Testis (tissue), 2 donors: ENCODE measurements at regions not wholly inside any gene's neighbourhood (a gene's known extent, or its start where the extent isn't known, plus 50 kb on each side); places are given as distances from the start of the nearest gene placed in this dataset.

Experiments
- DNase-seq: peaks from one replicate; pipeline ENCODE4 v3.0.0-alpha.2; 2019
- H3K27ac ChIP-seq, 2 donors: fragments of 200-600 bp; sonication (generic); one replicate each; pipeline ENCODE4 v1.5.1; 2019
- H3K27me3 ChIP-seq: fragments of 200-600 bp; sonication (generic); one replicate; pipeline ENCODE4 v1.5.1; 2019
- H3K36me3 ChIP-seq: fragments of 200-600 bp; sonication (generic); one replicate; pipeline ENCODE4 v1.5.1; 2017; ENCODE audit warnings: low read depth; ENCODE audit errors: missing control alignments
- H3K4me1 ChIP-seq: fragments of 200-600 bp; sonication (generic); one replicate; pipeline ENCODE4 v1.5.1; 2019
- H3K4me3 ChIP-seq, 2 donors: fragments of 200-600 bp; sonication (generic); one replicate each; pipeline ENCODE4 v1.5.1; 2017 to 2019
- H3K9me3 ChIP-seq: fragments of 200-600 bp; sonication (generic); one replicate; pipeline ENCODE4 v1.5.1; 2017
- CTCF ChIP-seq, 3 experiments: fragments of 450-650 bp in 2 of 3; fragments of 200-600 bp in 1 of 3; sonication (generic) in 1 of 3; IDR thresholded peaks; one replicate each; pipeline ENCODE4 v1.5.1; 2016 to 2019; ENCODE audit warnings: antibody characterized with exemption in 3 of 3, mild to moderate bottlenecking in 2 of 3, moderate library complexity in 1 of 3
- POLR2A ChIP-seq: fragments of 450-650 bp; IDR thresholded peaks from one replicate; pipeline ENCODE4 v1.6.1; 2017; ENCODE audit warnings: antibody characterized with exemption, mild to moderate bottlenecking, moderate library complexity
- WGBS, 2 donors: methylation state at CpG; one replicate each; pipeline ENCODE4 v1.1.5; 2018; 5-methylcytosine and 5-hydroxymethylcytosine counted together
- intact Hi-C: fragments of 100-400 bp; cut with DNase I; formaldehyde crosslinking; loops from one replicate; pipeline ENCODE4 v1.15.1; 2023; ENCODE audit warnings: low total_unique reads

GRCh38 chr22:49079027-49079725 lies 748.5 kb downstream of the BRD1 start:
- Histone ChIP-seq H3K9me3 (no peaks in the 10 kb centered on the region), H3K36me3 (no peaks in the 10 kb centered on the region), H3K27ac (no peak overlapping the region), H3K4me3 (no peak overlapping the region), H3K27me3 (no peaks in the 10 kb centered on the region), H3K4me1 (no peaks in the 10 kb centered on the region)
- TF ChIP-seq CTCF (IDR thresholded peaks at IDR 0.05) (no peak), POLR2A (no peak)
- intact Hi-C loops, result no loop called here
- WGBS, 2 donors, result 81 to 87% methylated on average over 14 to 22 of the region's 22 CpGs
- no peak for DNase-seq

GRCh38 chr22:49078076-49078710 lies 749.5 kb downstream of the BRD1 start:
- Histone ChIP-seq H3K4me1 (no peaks in the 10 kb centered on the region), H3K36me3 (no peaks in the 10 kb centered on the region), H3K27ac (no peak overlapping the region), H3K4me3 (no peak overlapping the region), H3K9me3 (no peaks in the 10 kb centered on the region), H3K27me3 (no peaks in the 10 kb centered on the region)
- intact Hi-C loops, result no loop called here
- TF ChIP-seq CTCF (IDR thresholded peaks at IDR 0.05), result no peak
- TF ChIP-seq POLR2A, result no peak
- no peak for DNase-seq
- 83 to 88% methylated on average over 22 to 26 of the region's 26 CpGs for WGBS, 2 donors

- Histone ChIP-seq H3K36me3 (no peaks in the 10 kb centered on the region), H3K4me3 (no peak overlapping the region), H3K4me1 (no peaks in the 10 kb centered on the region), H3K27ac (no peak overlapping the region), H3K27me3 (no peaks in the 10 kb centered on the region), H3K9me3 (no peaks in the 10 kb centered on the region)
- no peak for DNase-seq
- no peak for TF ChIP-seq CTCF (IDR thresholded peaks at IDR 0.05)
- no peak for TF ChIP-seq POLR2A
- intact Hi-C loops, result no loop called here
- 69 to 70% methylated on average over 8 to 11 of the region's 11 CpGs for WGBS, 2 donors
These were observed 750.1 kb downstream of the BRD1 start for GRCh38 chr22:49077586-49077985.

GRCh38 chr22:49077036-49077393 lies 750.7 kb downstream of the BRD1 start:
- no peaks in the 10 kb centered on the region for H3K9me3 ChIP-seq
- no peak for DNase-seq
- H3K36me3 ChIP-seq, result no peaks in the 10 kb centered on the region
- WGBS, 2 donors, result 82 to 87% methylated on average over 5 of the region's 5 CpGs
- intact Hi-C loops, result no loop called here
- H3K27ac ChIP-seq, result no peak overlapping the region
- H3K27me3 ChIP-seq, result no peaks in the 10 kb centered on the region
- TF ChIP-seq POLR2A, result no peak
- no peak for TF ChIP-seq CTCF (IDR thresholded peaks at IDR 0.05)
- no peak overlapping the region for H3K4me3 ChIP-seq
- no peaks in the 10 kb centered on the region for H3K4me1 ChIP-seq
